KMS-11 (cell line): ENCODE measurements at regions not wholly inside any gene's neighbourhood (a gene's known extent, or its start where the extent isn't known, plus 50 kb on each side); places are given as distances from the start of the nearest gene placed in this dataset.

ENCODE experiments used
- H2AFZ ChIP-seq: fragments of 200-600 bp; sonication (generic); 2 replicates; pipeline ENCODE4 v1.6.1; 2016; ENCODE audit warnings: antibody characterized with exemption, mixed run types, low read depth
- H3K27ac ChIP-seq: fragments of 200-600 bp; sonication (generic); 2 replicates; pipeline ENCODE4 v1.6.1; 2016; ENCODE audit warnings: mild to moderate bottlenecking, mixed run types
- H3K27me3 ChIP-seq: fragments of 200-600 bp; sonication (generic); 2 replicates; pipeline ENCODE4 v1.6.1; 2017; ENCODE audit warnings: mild to moderate bottlenecking, low read depth, mixed run types, moderate library complexity; ENCODE audit not compliant: insufficient read depth
- H3K36me3 ChIP-seq: fragments of 200-600 bp; sonication (generic); 2 replicates; pipeline ENCODE4 v1.6.1; 2017; ENCODE audit warnings: mild to moderate bottlenecking, mixed run types; ENCODE audit not compliant: insufficient read depth
- H3K4me1 ChIP-seq: fragments of 200-600 bp; sonication (generic); 2 replicates; pipeline ENCODE4 v1.6.1; 2016; ENCODE audit warnings: mild to moderate bottlenecking, low read depth, mixed run types; ENCODE audit not compliant: poor library complexity, severe bottlenecking
- H3K4me2 ChIP-seq: fragments of 200-600 bp; sonication (generic); 2 replicates; pipeline ENCODE4 v1.7.0; 2016; ENCODE audit warnings: mild to moderate bottlenecking, mixed run types
- H3K4me3 ChIP-seq: fragments of 200-600 bp; sonication (generic); IDR thresholded peaks from 2 replicates; pipeline ENCODE4 v1.6.1; 2017; ENCODE audit warnings: low read depth, low read length, mixed read lengths; ENCODE audit not compliant: insufficient read depth
- H3K79me2 ChIP-seq: fragments of 200-600 bp; sonication (generic); 2 replicates; pipeline ENCODE4 v1.6.1; 2016; ENCODE audit warnings: low read depth, mixed run types; ENCODE audit not compliant: insufficient read depth
- H3K9ac ChIP-seq: fragments of 200-600 bp; sonication (generic); 2 replicates; pipeline ENCODE4 v1.6.1; 2016; ENCODE audit warnings: mild to moderate bottlenecking, mixed run types
- H4K20me1 ChIP-seq: fragments of 200-600 bp; sonication (generic); 2 replicates; pipeline ENCODE4 v1.6.1; 2016; ENCODE audit warnings: mild to moderate bottlenecking, mixed run types; ENCODE audit not compliant: insufficient read depth
- CTCF ChIP-seq: fragments of 200-600 bp; sonication (generic); conservative IDR thresholded peaks from 2 replicates; pipeline ENCODE4 v1.6.1; 2017; ENCODE audit warnings: low read depth, mild to moderate bottlenecking, antibody characterized with exemption, low read length, moderate library complexity, mixed read lengths

- Histone ChIP-seq H2AFZ (no peak overlapping the region), H3K9ac (no peak overlapping the region), H3K27ac (no peak overlapping the region), H3K4me1 (no peaks in the 10 kb centered on the region), H3K36me3 (no peaks in the 10 kb centered on the region), H3K27me3 (no peaks in the 10 kb centered on the region), H3K4me3 (no peak overlapping the region), H4K20me1 (no peaks in the 10 kb centered on the region), H3K4me2 (no peak overlapping the region), H3K79me2 (no peaks in the 10 kb centered on the region)
- no peak for TF ChIP-seq CTCF
These were observed 263.6 kb downstream of the HS3ST1 start for GRCh38 chr4:11165052-11165451.

- H4K20me1 ChIP-seq = no peaks in the 10 kb centered on the region
- no peaks in the 10 kb centered on the region for H3K27me3 ChIP-seq
- H3K4me1 ChIP-seq = no peaks in the 10 kb centered on the region
- no peak overlapping the region for H3K27ac ChIP-seq
- no peak overlapping the region for H3K4me3 ChIP-seq
- H3K4me2 ChIP-seq = no peak overlapping the region
- H2AFZ ChIP-seq = no peak overlapping the region
- no peaks in the 10 kb centered on the region for H3K36me3 ChIP-seq
- no peak for TF ChIP-seq CTCF
- no peaks in the 10 kb centered on the region for H3K79me2 ChIP-seq
- H3K9ac ChIP-seq = no peak overlapping the region
These were observed 268.4 kb downstream of the HS3ST1 start for GRCh38 chr4:11160288-11160687.

DNA sequence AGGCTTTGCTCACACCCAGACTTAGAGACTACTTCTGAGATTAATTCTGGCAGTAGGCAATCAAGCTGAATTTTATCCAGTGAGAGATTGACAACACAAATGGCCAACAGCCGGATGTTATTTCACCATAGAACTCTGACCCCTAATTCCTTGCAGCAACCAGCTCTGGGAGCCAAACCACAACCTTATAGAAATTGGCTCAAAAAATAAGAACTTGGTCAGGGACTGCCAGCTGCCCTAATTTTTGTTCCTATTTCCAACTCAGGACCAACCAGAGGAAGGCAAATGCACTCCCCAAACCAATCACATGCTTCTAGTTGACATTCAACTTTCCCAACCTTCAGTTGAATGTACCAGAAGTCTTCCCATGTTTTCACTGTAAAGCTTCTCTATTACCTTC lies 269.7 kb downstream of the HS3ST1 start:
- no peaks in the 10 kb centered on the region for H3K4me1 ChIP-seq
- no peaks in the 10 kb centered on the region for H3K36me3 ChIP-seq
- no peaks in the 10 kb centered on the region for H3K27me3 ChIP-seq
- H3K9ac ChIP-seq = no peak overlapping the region
- TF ChIP-seq CTCF = no peak
- H3K4me2 ChIP-seq = no peak overlapping the region
- no peak overlapping the region for H3K4me3 ChIP-seq
- no peaks in the 10 kb centered on the region for H4K20me1 ChIP-seq
- H3K79me2 ChIP-seq = no peaks in the 10 kb centered on the region
- H3K27ac ChIP-seq = no peak overlapping the region
- no peak overlapping the region for H2AFZ ChIP-seq

GRCh38 chr4:11155208-11155867 lies 273.4 kb downstream of the HS3ST1 start:
- Histone ChIP-seq H3K27ac (no peak overlapping the region), H4K20me1 (no peaks in the 10 kb centered on the region), H3K79me2 (no peaks in the 10 kb centered on the region), H3K4me3 (no peak overlapping the region), H3K9ac (no peak overlapping the region), H3K4me1 (no peaks in the 10 kb centered on the region), H2AFZ (no peak overlapping the region), H3K27me3 (no peaks in the 10 kb centered on the region), H3K4me2 (no peak overlapping the region), H3K36me3 (no peaks in the 10 kb centered on the region)
- TF ChIP-seq CTCF = no peak
